ENCODE measurements at regions not wholly inside any gene's neighbourhood (a gene's known extent, or its start where the extent isn't known, plus 50 kb on each side); places are given as distances from the start of the nearest gene placed in this dataset.
"Not testable (repeated sequence)": the region's sequence is repeated elsewhere in the genome, so short reads cannot be mapped to it uniquely, and the experiment has no call there.

GRCh38 chr18:6569813-6570212 is 155.1 kb upstream of the L3MBTL4 start:
- no peak overlapping the region for H2AFZ ChIP-seq (ENCODE audit: low read depth, low read length, severe bottlenecking)
- no peak overlapping the region for H3K4me2 ChIP-seq (ENCODE audit: low read depth, low read length, poor library complexity, severe bottlenecking)
- H3K9me3 ChIP-seq (ENCODE audit: insufficient read depth, low read length): no peaks in the 10 kb centered on the region
- H4K20me1 ChIP-seq (ENCODE audit: low read depth, low read length): no peaks in the 10 kb centered on the region
- H3K9ac ChIP-seq (ENCODE audit: low read length): no peak overlapping the region
- no peaks in the 10 kb centered on the region for H3K9me2 ChIP-seq (replicated peaks; ENCODE audit: insufficient read depth, low read length)
- TF ChIP-seq CTCF (IDR thresholded peaks at IDR 0.05; ENCODE audit: insufficient read depth, low read length, poor library complexity, severe bottlenecking) (no peak), EZH2phosphoT487 (conservative IDR thresholded peaks at IDR 0.05; ENCODE audit: low read length) (no peak)
- H3K27me3 ChIP-seq (ENCODE audit: low read length): no peaks in the 10 kb centered on the region
- no peak overlapping the region for H3K4me3 ChIP-seq (ENCODE audit: insufficient read depth, low read length, poor library complexity, severe bottlenecking)
- H3K79me2 ChIP-seq (ENCODE audit: insufficient read depth, low read length): no peaks in the 10 kb centered on the region
- H3K36me3 ChIP-seq (ENCODE audit: low read length): no peaks in the 10 kb centered on the region
- H3F3A ChIP-seq (ENCODE audit: insufficient read depth): no peaks in the 10 kb centered on the region
- H3K27ac ChIP-seq (ENCODE audit: low read depth, low read length): no peak overlapping the region

GRCh38 chr18:6570581-6571238 is 156.0 kb upstream of the L3MBTL4 start:
- no peaks in the 10 kb centered on the region for H3K79me2 ChIP-seq (ENCODE audit: insufficient read depth, low read length)
- no peak overlapping the region for H3K9ac ChIP-seq (ENCODE audit: low read length)
- no peaks in the 10 kb centered on the region for H3K27me3 ChIP-seq (ENCODE audit: low read length)
- H2AFZ ChIP-seq (ENCODE audit: low read depth, low read length, severe bottlenecking): no peak overlapping the region
- H3K9me2 ChIP-seq (replicated peaks; ENCODE audit: insufficient read depth, low read length): no peaks in the 10 kb centered on the region
- no peak overlapping the region for H3K4me3 ChIP-seq (ENCODE audit: insufficient read depth, low read length, poor library complexity, severe bottlenecking)
- H3F3A ChIP-seq (ENCODE audit: insufficient read depth): no peaks in the 10 kb centered on the region
- H3K4me2 ChIP-seq (ENCODE audit: low read depth, low read length, poor library complexity, severe bottlenecking): no peak overlapping the region
- no peak overlapping the region for H3K27ac ChIP-seq (ENCODE audit: low read depth, low read length)
- H3K36me3 ChIP-seq (ENCODE audit: low read length): no peaks in the 10 kb centered on the region
- no peaks in the 10 kb centered on the region for H3K9me3 ChIP-seq (ENCODE audit: insufficient read depth, low read length)
- no peak for TF ChIP-seq CTCF (IDR thresholded peaks at IDR 0.05; ENCODE audit: insufficient read depth, low read length, poor library complexity, severe bottlenecking)
- TF ChIP-seq EZH2phosphoT487 (conservative IDR thresholded peaks at IDR 0.05; ENCODE audit: low read length): no peak
- no peaks in the 10 kb centered on the region for H4K20me1 ChIP-seq (ENCODE audit: low read depth, low read length)

- Histone ChIP-seq H3K79me2 (ENCODE audit: insufficient read depth, low read length) (no peaks in the 10 kb centered on the region), H3K36me3 (ENCODE audit: low read length) (no peaks in the 10 kb centered on the region), H3K9me2 (replicated peaks; ENCODE audit: insufficient read depth, low read length) (no peaks in the 10 kb centered on the region), H4K20me1 (ENCODE audit: low read depth, low read length) (no peaks in the 10 kb centered on the region), H3F3A (ENCODE audit: insufficient read depth) (no peaks in the 10 kb centered on the region), H3K27me3 (ENCODE audit: low read length) (no peaks in the 10 kb centered on the region), H3K4me3 (ENCODE audit: insufficient read depth, low read length, poor library complexity, severe bottlenecking) (no peak overlapping the region), H2AFZ (ENCODE audit: low read depth, low read length, severe bottlenecking) (no peak overlapping the region), H3K27ac (ENCODE audit: low read depth, low read length) (no peak overlapping the region), H3K9ac (ENCODE audit: low read length) (no peak overlapping the region), H3K9me3 (ENCODE audit: insufficient read depth, low read length) (no peaks in the 10 kb centered on the region), H3K4me2 (ENCODE audit: low read depth, low read length, poor library complexity, severe bottlenecking) (no peak overlapping the region)
- TF ChIP-seq CTCF (IDR thresholded peaks at IDR 0.05; ENCODE audit: insufficient read depth, low read length, poor library complexity, severe bottlenecking): no peak
- TF ChIP-seq EZH2phosphoT487 (conservative IDR thresholded peaks at IDR 0.05; ENCODE audit: low read length): no peak
Observed at GRCh38 chr18:6571239-6571602, 156.5 kb upstream of the L3MBTL4 start.

GRCh38 chr18:6572192-6572591 is 157.3 kb upstream of the ARHGAP28 start:
- not testable (repeated sequence) for H3K9me3 ChIP-seq (ENCODE audit: insufficient read depth, low read length)

More at GRCh38 chr18:6572192-6572591, 157.3 kb upstream of the ARHGAP28 start:
- not testable (repeated sequence) for H2AFZ ChIP-seq (ENCODE audit: low read depth, low read length, severe bottlenecking); H3F3A ChIP-seq (ENCODE audit: insufficient read depth); H3K27me3 ChIP-seq (ENCODE audit: low read length); H3K4me2 ChIP-seq (ENCODE audit: low read depth, low read length, poor library complexity, severe bottlenecking); H4K20me1 ChIP-seq (ENCODE audit: low read depth, low read length); H3K36me3 ChIP-seq (ENCODE audit: low read length); H3K79me2 ChIP-seq (ENCODE audit: insufficient read depth, low read length); H3K9me2 ChIP-seq (replicated peaks; ENCODE audit: insufficient read depth, low read length); H3K9ac ChIP-seq (ENCODE audit: low read length); H3K4me3 ChIP-seq (ENCODE audit: insufficient read depth, low read length, poor library complexity, severe bottlenecking); H3K27ac ChIP-seq (ENCODE audit: low read depth, low read length)

Data from SU-DHL-6 (cell line).